WTC11 (cell line): ENCODE measurements at regions not wholly inside any gene's neighbourhood (a gene's known extent, or its start where the extent isn't known, plus 50 kb on each side); places are given as distances from the start of the nearest gene placed in this dataset.

Source experiments
- CTCF ChIP-seq: fragments of 200-600 bp; IDR thresholded peaks from 2 replicates; pipeline ENCODE4 v1.8.0; 2022; ENCODE audit warnings: antibody characterized with exemption
- SP1 ChIP-seq: sonication (generic); formaldehyde crosslinking; conservative IDR thresholded peaks from 2 replicates; pipeline ENCODE4 v1.8.1; 2022; ENCODE audit warnings: missing genetic modification reagents

GRCh38 chr1:98048751-98049325 is 128.0 kb upstream of the DPYD start:
- TF ChIP-seq SP1 (CRISPR knock-in tag) = no peak
- TF ChIP-seq CTCF = no peak
